Activated effector memory CD4-positive, alpha-beta T cell treated with anti-CD3 and anti-CD28 coated beads, Interleukin-2, amount 50 U/mL, for 16 hours (primary cell): ENCODE measurements at regions not wholly inside any gene's neighbourhood (a gene's known extent, or its start where the extent isn't known, plus 50 kb on each side); places are given as distances from the start of the nearest gene placed in this dataset.
"Not testable (repeated sequence)": the region's sequence is repeated elsewhere in the genome, so short reads cannot be mapped to it uniquely, and the experiment has no call there.

Experiments used
- DNase-seq: peaks from one replicate; pipeline ENCODE4 v3.0.0-alpha.2; 2020

GRCh38 chr10:80697926-80698325, 160.2 kb downstream of the SH2D4B start:
- DNase-seq = no peak

- peak; percentile 87 for DNase-seq
Measured at GRCh38 chr10:80699602-80700039, 161.9 kb downstream of the SH2D4B start.

- DNase-seq = no peak
Measured at GRCh38 chr10:80700252-80700651, 162.6 kb downstream of the SH2D4B start.

- no peak for DNase-seq
Measured at GRCh38 chr10:80700760-80701444, 163.2 kb downstream of the SH2D4B start.

- DNase-seq = no peak
Measured at GRCh38 chr10:80701706-80702105, 164.0 kb downstream of the SH2D4B start.

- no peak for DNase-seq
Measured at GRCh38 chr10:80702143-80702542, 164.4 kb downstream of the SH2D4B start.

GRCh38 chr10:80705899-80706298, 168.2 kb downstream of the SH2D4B start:
- DNase-seq = no peak

- no peak for DNase-seq
Measured at GRCh38 chr10:80708185-80708584, 170.5 kb downstream of the SH2D4B start.

GRCh38 chr10:80708808-80709207, 171.1 kb downstream of the SH2D4B start:
- no peak for DNase-seq

GRCh38 chr10:80709866-80710265, 172.2 kb downstream of the SH2D4B start:
- DNase-seq = no peak

- no peak for DNase-seq
Measured at GRCh38 chr10:80713398-80713928, 175.8 kb downstream of the SH2D4B start.

- DNase-seq = no peak
Measured at GRCh38 chr10:80714566-80714965, 176.9 kb downstream of the SH2D4B start.

- no peak for DNase-seq
Measured at GRCh38 chr10:80718024-80718423, 180.3 kb downstream of the SH2D4B start.

GRCh38 chr10:80719935-80720334, 182.2 kb downstream of the SH2D4B start:
- no peak for DNase-seq

- DNase-seq = no peak
Measured at GRCh38 chr10:80720549-80720948, 182.8 kb downstream of the SH2D4B start.

- DNase-seq = not testable (repeated sequence)
Measured at GRCh38 chr10:80728354-80728753, 190.7 kb downstream of the SH2D4B start.

GRCh38 chr10:80729896-80730295, 192.2 kb downstream of the SH2D4B start:
- no peak for DNase-seq

GRCh38 chr10:80730522-80730921, 192.8 kb downstream of the SH2D4B start:
- DNase-seq = no peak

GRCh38 chr10:80734589-80734988, 196.9 kb downstream of the SH2D4B start:
- DNase-seq = no peak

GRCh38 chr10:80737209-80737608, 199.5 kb downstream of the SH2D4B start:
- DNase-seq = no peak

GRCh38 chr10:80739328-80739727, 201.6 kb downstream of the SH2D4B start:
- no peak for DNase-seq

GRCh38 chr10:80739963-80740715, 202.4 kb downstream of the SH2D4B start:
- no peak for DNase-seq

GRCh38 chr10:80741278-80741677, 203.6 kb downstream of the SH2D4B start:
- DNase-seq = no peak

- DNase-seq = no peak
Measured at GRCh38 chr10:80750268-80750667, 212.6 kb downstream of the SH2D4B start.
